ENCODE measurements at regions not wholly inside any gene's neighbourhood (a gene's known extent, or its start where the extent isn't known, plus 50 kb on each side); places are given as distances from the start of the nearest gene placed in this dataset.

- Histone ChIP-seq H3K9me2 (ENCODE audit: insufficient read depth) (no peaks in the 10 kb centered on the region), H3K27me3 (ENCODE audit: insufficient read depth, low read depth) (no peaks in the 10 kb centered on the region), H3K27ac (no peak overlapping the region), H3K79me2 (ENCODE audit: low read depth) (no peaks in the 10 kb centered on the region), H2AFZ (no peak overlapping the region), H3F3A (ENCODE audit: insufficient read depth, low read depth) (no peaks in the 10 kb centered on the region), H3K4me3 (no peak overlapping the region), H3K36me3 (ENCODE audit: low read depth) (no peaks in the 10 kb centered on the region), H3K9me3 (ENCODE audit: insufficient read depth, low read depth) (no peaks in the 10 kb centered on the region), H4K20me1 (ENCODE audit: insufficient read depth) (no peaks in the 10 kb centered on the region), H3K4me2 (no peak overlapping the region), H3K4me1 (replicated peaks; ENCODE audit: insufficient read depth) (0 out of 2 replicates have a peak, but pooled peaks cover 4% of the 10 kb centered on the region)
- BruUV-seq (replicated peaks), result no TSS peak
- DNase-seq, result peak in 1 of 2 experiments; percentile 51
- intact Hi-C loops (cut with micrococcal nuclease; ENCODE audit: unreplicated experiment), result no loop called here
- POLR2A ChIA-PET (ENCODE audit: unreplicated experiment), result no interaction called here
- no peak for TF ChIP-seq EZH2 (IDR thresholded peaks at IDR 0.05; ENCODE audit: low read depth)
- TF ChIP-seq CTCF (conservative IDR thresholded peaks at IDR 0.05), result no peak
- CTCF ChIA-PET, result no interaction called here
Measured at GRCh38 chr9:73780916-73781315, 629.3 kb downstream of the ANXA1 start.

GRCh38 chr9:73782166-73782565 is 630.5 kb downstream of the ANXA1 start:
- ChIA-PET POLR2A (ENCODE audit: unreplicated experiment) (interaction anchor here (0.6 kb wide), 1 partner anchor 203 kb away, joined by 4 read pairs; no protein-coding TSS in a partner anchor), CTCF (no interaction called here)
- no peak for DNase-seq
- Histone ChIP-seq H3K27ac (no peak overlapping the region), H3K4me2 (no peak overlapping the region), H3K9me2 (ENCODE audit: insufficient read depth) (no peaks in the 10 kb centered on the region), H3K79me2 (ENCODE audit: low read depth) (no peaks in the 10 kb centered on the region), H3F3A (ENCODE audit: insufficient read depth, low read depth) (no peaks in the 10 kb centered on the region), H3K36me3 (ENCODE audit: low read depth) (no peaks in the 10 kb centered on the region), H4K20me1 (ENCODE audit: insufficient read depth) (no peaks in the 10 kb centered on the region), H3K9me3 (ENCODE audit: insufficient read depth, low read depth) (no peaks in the 10 kb centered on the region), H3K4me1 (replicated peaks; ENCODE audit: insufficient read depth) (0 out of 2 replicates have a peak, but pooled peaks cover 4% of the 10 kb centered on the region), H3K4me3 (no peak overlapping the region), H2AFZ (no peak overlapping the region), H3K27me3 (ENCODE audit: insufficient read depth, low read depth) (no peaks in the 10 kb centered on the region)
- no TSS peak for BruUV-seq (replicated peaks)
- intact Hi-C loops (cut with micrococcal nuclease; ENCODE audit: unreplicated experiment), result no loop called here
- TF ChIP-seq EZH2 (IDR thresholded peaks at IDR 0.05; ENCODE audit: low read depth) (no peak), CTCF (conservative IDR thresholded peaks at IDR 0.05) (no peak)

- H3K4me2 ChIP-seq, result no peak overlapping the region
- H3K4me3 ChIP-seq, result no peak overlapping the region
- no peaks in the 10 kb centered on the region for H3F3A ChIP-seq (ENCODE audit: insufficient read depth, low read depth)
- H3K27me3 ChIP-seq (ENCODE audit: insufficient read depth, low read depth), result no peaks in the 10 kb centered on the region
- H3K27ac ChIP-seq, result no peak overlapping the region
- H2AFZ ChIP-seq, result no peak overlapping the region
- H3K9me3 ChIP-seq (ENCODE audit: insufficient read depth, low read depth), result no peaks in the 10 kb centered on the region
- H4K20me1 ChIP-seq (ENCODE audit: insufficient read depth), result no peaks in the 10 kb centered on the region; the same call in 1 of the 2 replicates
- H3K79me2 ChIP-seq (ENCODE audit: low read depth), result no peaks in the 10 kb centered on the region
- H3K36me3 ChIP-seq (ENCODE audit: low read depth), result no peaks in the 10 kb centered on the region
- POLR2A ChIA-PET (ENCODE audit: unreplicated experiment), result no interaction called here
- DNase-seq, result no peak
- H3K9me2 ChIP-seq (ENCODE audit: insufficient read depth), result no peaks in the 10 kb centered on the region
- CTCF ChIA-PET, result no interaction called here
- BruUV-seq (replicated peaks), result no TSS peak
- intact Hi-C loops (cut with micrococcal nuclease; ENCODE audit: unreplicated experiment), result no loop called here
- TF ChIP-seq CTCF (conservative IDR thresholded peaks at IDR 0.05), result no peak
- TF ChIP-seq EZH2 (IDR thresholded peaks at IDR 0.05; ENCODE audit: low read depth), result no peak
- H3K4me1 ChIP-seq (replicated peaks; ENCODE audit: insufficient read depth), result no peaks in the 10 kb centered on the region
Measured at GRCh38 chr9:73799446-73799845, 647.8 kb downstream of the ANXA1 start.

All from PC-9 (cell line).